BLaER1 (cell line): ENCODE measurements at regions not wholly inside any gene's neighbourhood (a gene's known extent, or its start where the extent isn't known, plus 50 kb on each side); places are given as distances from the start of the nearest gene placed in this dataset.
"Not testable (repeated sequence)": the region's sequence is repeated elsewhere in the genome, so short reads cannot be mapped to it uniquely, and the experiment has no call there.

Experiments
- H3K27ac ChIP-seq: shearing (Covaris generic); formaldehyde crosslinking; 2 replicates; pipeline ENCODE4 v1.8.1; 2022
- H3K27me3 ChIP-seq: shearing (Covaris generic); formaldehyde crosslinking; 2 replicates; pipeline ENCODE4 v1.8.1; 2022
- H3K36me3 ChIP-seq: shearing (Covaris generic); formaldehyde crosslinking; 2 replicates; pipeline ENCODE4 v1.8.1; 2022
- H3K4me1 ChIP-seq: shearing (Covaris generic); formaldehyde crosslinking; 2 replicates; pipeline ENCODE4 v1.8.1; 2022
- H3K4me2 ChIP-seq: shearing (Covaris generic); formaldehyde crosslinking; 2 replicates; pipeline ENCODE4 v1.8.1; 2022
- H3K4me3 ChIP-seq: shearing (Covaris generic); formaldehyde crosslinking; 2 replicates; pipeline ENCODE4 v1.8.1; 2022
- H3K9ac ChIP-seq: shearing (Covaris generic); formaldehyde crosslinking; 2 replicates; pipeline ENCODE4 v1.8.1; 2022
- H3K9me3 ChIP-seq: shearing (Covaris generic); formaldehyde crosslinking; 2 replicates; pipeline ENCODE4 v1.8.1; 2022
- H4K20me1 ChIP-seq: shearing (Covaris generic); formaldehyde crosslinking; 2 replicates; pipeline ENCODE4 v1.8.1; 2022
- Cebpa-rat ChIP-seq: shearing (Covaris generic); IDR thresholded peaks from 2 replicates; pipeline ENCODE4 v1.8.1; 2022

- H3K4me1 ChIP-seq, H3K4me3 ChIP-seq, H3K4me2 ChIP-seq: not testable (repeated sequence)
Measured at GRCh38 chr17:61539728-61540127, 51.3 kb downstream of the NACA2 start.

GRCh38 chr17:61538480-61538879, 52.5 kb downstream of the NACA2 start:
- Histone ChIP-seq H3K27me3 (no peaks in the 10 kb centered on the region), H3K27ac (no peak overlapping the region), H3K9ac (no peak overlapping the region), H3K4me3 (no peak overlapping the region), H3K4me2 (no peak overlapping the region), H3K9me3 (peaks cover 24% of the 10 kb centered on the region), H3K36me3 (no peaks in the 10 kb centered on the region), H3K4me1 (no peaks in the 10 kb centered on the region), H4K20me1 (no peaks in the 10 kb centered on the region)
- no peak for TF ChIP-seq Cebpa-rat

More at GRCh38 chr17:61539728-61540127, 51.3 kb downstream of the NACA2 start:
- not testable (repeated sequence) for H4K20me1 ChIP-seq, H3K27ac ChIP-seq, H3K36me3 ChIP-seq, H3K27me3 ChIP-seq, H3K9ac ChIP-seq
- peaks cover 24% of the 10 kb centered on the region for H3K9me3 ChIP-seq

- Histone ChIP-seq H3K4me3 (no peak overlapping the region), H3K9ac (no peak overlapping the region), H3K4me2 (no peak overlapping the region), H3K27ac (no peak overlapping the region), H3K9me3 (peaks cover 24% of the 10 kb centered on the region), H3K4me1 (no peaks in the 10 kb centered on the region), H3K27me3 (no peaks in the 10 kb centered on the region), H4K20me1 (no peaks in the 10 kb centered on the region), H3K36me3 (no peaks in the 10 kb centered on the region)
- TF ChIP-seq Cebpa-rat = no peak
Measured at GRCh38 chr17:61537264-61537771, 53.7 kb downstream of the NACA2 start.

- TF ChIP-seq Cebpa-rat = no peak
- no peaks in the 10 kb centered on the region for H4K20me1 ChIP-seq
- H3K4me3 ChIP-seq = no peak overlapping the region
- 0 out of 2 replicates have a peak overlapping the region, but pooled peaks have one; percentile 36 for H3K4me2 ChIP-seq
- H3K9ac ChIP-seq = no peak overlapping the region
- no peaks in the 10 kb centered on the region for H3K4me1 ChIP-seq
- H3K27ac ChIP-seq = no peak overlapping the region
- no peaks in the 10 kb centered on the region for H3K27me3 ChIP-seq
- no peaks in the 10 kb centered on the region for H3K36me3 ChIP-seq
- peaks cover 16% of the 10 kb centered on the region for H3K9me3 ChIP-seq
Measured at GRCh38 chr17:61536422-61536955, 54.5 kb downstream of the NACA2 start.
